Memory B cell (primary cell): ENCODE measurements at regions not wholly inside any gene's neighbourhood (a gene's known extent, or its start where the extent isn't known, plus 50 kb on each side); places are given as distances from the start of the nearest gene placed in this dataset.
"Not testable (repeated sequence)": the region's sequence is repeated elsewhere in the genome, so short reads cannot be mapped to it uniquely, and the experiment has no call there.

ENCODE experiments used
- ATAC-seq: fragments of 150-1000 bp; cut with Tn5 transposase; 2 replicates; pipeline ENCODE4 v1.10.0; 2021; ENCODE audit warnings: low read depth, mild to moderate bottlenecking, moderate library complexity
- DNase-seq, 2 donors: peaks; one replicate each; pipeline ENCODE4 v3.0.0; 2022; ENCODE audit warnings: low spot score in 2 of 2
- H3K27ac Mint-ChIP-seq: one replicate; pipeline ENCODE4 v1.8.0; 2022; ENCODE audit warnings: mild to moderate bottlenecking, moderate library complexity, mixed read lengths
- H3K27me3 Mint-ChIP-seq: one replicate; pipeline ENCODE4 v1.8.0; 2022; ENCODE audit warnings: mixed read lengths
- H3K36me3 Mint-ChIP-seq: one replicate; pipeline ENCODE4 v1.8.0; 2022; ENCODE audit warnings: mild to moderate bottlenecking, mixed read lengths
- H3K4me1 Mint-ChIP-seq: one replicate; pipeline ENCODE4 v1.8.0; 2022; ENCODE audit warnings: mixed read lengths
- H3K4me3 Mint-ChIP-seq: one replicate; pipeline ENCODE4 v1.8.0; 2022; ENCODE audit warnings: mild to moderate bottlenecking, moderate library complexity, mixed read lengths
- H3K9me3 Mint-ChIP-seq: one replicate; pipeline ENCODE4 v1.8.0; 2022; ENCODE audit warnings: mixed read lengths

DNA sequence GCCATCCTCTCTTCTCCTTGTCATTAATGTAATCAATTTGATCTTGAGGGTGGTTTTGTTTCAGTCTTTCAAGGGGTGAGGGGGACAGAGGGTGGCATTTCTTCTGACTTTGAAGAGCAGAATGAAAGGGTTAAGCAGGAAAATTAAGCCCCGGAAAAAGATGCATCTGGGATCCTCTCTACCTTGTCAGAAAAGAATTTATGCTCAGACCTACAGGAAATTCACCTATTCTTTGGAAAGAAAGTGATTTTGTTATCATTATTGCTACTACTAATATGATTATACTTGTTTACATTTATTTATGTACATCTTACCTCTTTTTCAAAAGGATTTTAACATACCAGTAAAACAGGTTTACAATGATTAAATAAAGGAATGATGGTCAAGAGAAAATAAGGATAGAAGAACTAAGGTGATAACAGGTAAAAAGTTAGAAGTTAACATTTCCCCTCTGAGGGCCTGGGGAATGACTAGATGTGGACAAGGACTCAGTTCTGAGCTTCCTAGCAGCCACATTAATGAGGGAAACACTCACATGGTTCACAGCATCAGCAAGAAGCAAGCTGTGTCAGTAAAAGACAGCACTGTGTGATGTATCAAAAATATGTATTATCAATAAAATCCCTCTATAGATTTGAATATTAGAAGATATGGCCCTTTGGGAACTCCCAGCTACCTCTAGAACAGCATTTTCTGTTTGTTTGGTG lies 151.4 kb downstream of the MYCN start:
- Mint-ChIP-seq H3K4me1 (no peaks in the 10 kb centered on the region), H3K4me3 (no peak overlapping the region), H3K9me3 (peaks cover 3% of the 10 kb centered on the region), H3K36me3 (no peaks in the 10 kb centered on the region), H3K27ac (no peak overlapping the region), H3K27me3 (no peaks in the 10 kb centered on the region)
- DNase-seq (no peak), ATAC-seq (no peak)

DNA sequence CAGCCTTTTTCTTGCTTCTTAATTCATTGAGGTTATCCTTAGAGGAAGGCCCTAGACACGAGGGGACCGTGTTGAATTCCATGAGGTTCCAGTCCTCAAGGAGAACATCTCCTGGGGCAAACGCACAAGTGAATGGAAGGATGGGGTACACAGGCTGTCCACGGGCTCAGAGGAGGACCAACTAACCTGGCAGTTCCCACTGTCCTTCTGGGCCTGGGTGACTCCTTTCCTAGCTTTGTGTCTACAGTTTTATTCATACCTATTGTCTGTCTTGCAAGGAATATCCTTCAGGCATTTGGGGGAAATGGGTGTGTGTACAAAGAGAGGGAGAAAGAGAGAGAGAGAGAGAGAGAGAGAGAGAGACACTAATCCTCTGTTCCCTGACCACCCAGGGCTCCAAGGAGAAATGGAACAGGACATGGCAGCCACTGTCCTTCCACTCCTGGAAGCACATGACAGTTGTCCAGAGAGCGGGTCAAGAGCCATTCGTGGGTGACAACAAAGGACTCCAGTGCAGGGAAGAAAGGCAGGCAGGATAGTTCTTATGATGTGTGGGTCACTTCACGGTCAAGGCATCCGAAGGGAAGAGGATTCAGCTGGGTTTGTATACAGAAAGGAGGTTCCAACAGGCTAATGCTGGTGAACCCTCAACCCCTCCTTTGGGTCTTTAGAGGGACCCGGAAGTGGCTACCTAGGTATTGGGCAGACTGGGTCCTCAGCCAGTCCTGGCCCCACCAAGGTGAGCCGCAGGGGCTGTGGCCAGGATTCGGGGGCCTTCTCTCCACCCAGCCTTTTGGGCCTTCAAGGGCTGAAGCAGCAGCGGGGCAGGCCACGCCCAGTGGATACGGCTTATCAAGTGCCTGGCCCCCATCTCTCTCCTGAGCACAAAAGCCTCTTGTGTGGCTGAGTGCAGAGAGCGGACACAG lies 150.6 kb downstream of the MYCN start:
- H3K4me3 Mint-ChIP-seq = no peak overlapping the region
- H3K27ac Mint-ChIP-seq = no peak overlapping the region
- H3K27me3 Mint-ChIP-seq = no peaks in the 10 kb centered on the region
- no peak for ATAC-seq
- H3K36me3 Mint-ChIP-seq = no peaks in the 10 kb centered on the region
- H3K4me1 Mint-ChIP-seq = no peaks in the 10 kb centered on the region
- H3K9me3 Mint-ChIP-seq = peaks cover 3% of the 10 kb centered on the region
- DNase-seq = no peak

DNA sequence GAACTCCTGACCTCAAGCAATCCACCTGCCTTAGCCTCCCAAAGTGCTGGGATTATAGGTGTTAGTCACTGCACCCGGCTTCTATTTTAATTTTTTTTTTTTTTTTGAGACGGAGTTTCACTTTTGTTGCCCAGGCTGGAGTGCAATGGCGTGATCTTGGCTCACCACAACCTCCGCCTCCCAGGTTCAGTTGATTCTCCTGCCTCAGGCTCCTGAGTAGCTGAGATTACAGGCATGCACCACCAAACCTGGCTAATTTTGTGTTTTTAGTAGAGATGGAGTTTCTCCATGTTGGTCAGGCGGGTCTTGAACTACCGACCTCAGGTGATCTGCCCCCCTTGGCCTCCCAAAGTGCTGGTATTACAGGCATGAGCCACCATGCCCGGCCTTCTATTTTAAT lies 149.1 kb downstream of the MYCN start:
- DNase-seq, H3K4me1 Mint-ChIP-seq, H3K27ac Mint-ChIP-seq, H3K9me3 Mint-ChIP-seq, H3K27me3 Mint-ChIP-seq, H3K36me3 Mint-ChIP-seq, ATAC-seq, H3K4me3 Mint-ChIP-seq: not testable (repeated sequence)

DNA sequence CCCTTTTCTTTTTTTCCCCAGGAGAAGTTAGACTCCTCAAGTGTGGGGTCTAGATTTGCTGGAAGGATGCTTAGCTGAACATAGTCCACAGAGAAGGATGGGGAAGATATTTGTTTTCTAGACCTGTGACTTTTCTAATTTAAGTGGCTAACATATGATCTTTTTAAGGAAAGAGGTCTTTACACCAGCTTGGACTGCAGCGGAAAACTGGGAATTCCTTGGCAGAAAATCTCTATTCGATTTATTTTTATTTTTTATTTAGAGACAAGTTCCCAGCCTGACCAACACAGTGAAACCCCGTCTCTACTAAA lies 148.4 kb downstream of the MYCN start:
- Mint-ChIP-seq H3K4me3 (no peak overlapping the region), H3K9me3 (peaks cover 3% of the 10 kb centered on the region), H3K27me3 (no peaks in the 10 kb centered on the region), H3K27ac (no peak overlapping the region), H3K4me1 (no peaks in the 10 kb centered on the region), H3K36me3 (no peaks in the 10 kb centered on the region)
- ATAC-seq = no peak
- no peak for DNase-seq

DNA sequence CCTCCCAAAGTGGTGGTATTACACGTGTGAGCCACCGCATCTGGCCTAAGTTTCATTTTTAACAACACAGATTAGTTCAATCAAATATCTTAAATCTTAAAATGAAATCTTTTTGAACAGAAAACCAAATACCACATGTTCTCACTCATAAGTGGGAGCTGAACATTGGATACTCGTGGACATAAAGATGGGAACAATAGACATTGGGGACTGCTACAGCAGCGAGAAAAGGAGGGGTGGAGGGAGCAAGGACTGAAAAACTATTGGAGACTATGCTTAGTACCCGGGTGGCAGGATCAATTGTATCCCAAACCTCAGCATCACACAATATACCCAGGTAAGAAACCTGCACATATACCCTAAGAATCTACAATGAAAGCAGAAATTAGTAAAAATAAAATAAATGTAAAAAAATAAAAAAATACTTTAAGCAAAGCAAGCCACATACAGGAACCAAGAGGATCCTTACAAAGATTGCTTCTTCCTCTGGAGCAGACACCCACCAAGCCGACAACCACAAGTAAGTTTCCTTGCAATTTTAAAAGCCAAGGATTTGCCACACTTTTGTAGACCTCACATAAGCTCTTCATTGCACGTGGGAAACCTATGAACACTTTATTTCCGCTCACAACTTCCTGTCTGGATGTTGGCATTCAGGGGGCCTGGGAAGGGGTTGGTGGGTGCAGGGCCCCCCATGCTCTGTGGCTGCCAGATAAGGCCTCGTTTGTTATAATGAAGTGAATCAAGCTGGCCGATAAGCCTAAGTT lies 147.9 kb downstream of the MYCN start:
- Mint-ChIP-seq H3K27me3 (no peaks in the 10 kb centered on the region), H3K9me3 (peaks cover 3% of the 10 kb centered on the region), H3K27ac (no peak overlapping the region), H3K4me1 (no peaks in the 10 kb centered on the region), H3K4me3 (no peak overlapping the region), H3K36me3 (no peaks in the 10 kb centered on the region)
- DNase-seq (no peak), ATAC-seq (no peak)

DNA sequence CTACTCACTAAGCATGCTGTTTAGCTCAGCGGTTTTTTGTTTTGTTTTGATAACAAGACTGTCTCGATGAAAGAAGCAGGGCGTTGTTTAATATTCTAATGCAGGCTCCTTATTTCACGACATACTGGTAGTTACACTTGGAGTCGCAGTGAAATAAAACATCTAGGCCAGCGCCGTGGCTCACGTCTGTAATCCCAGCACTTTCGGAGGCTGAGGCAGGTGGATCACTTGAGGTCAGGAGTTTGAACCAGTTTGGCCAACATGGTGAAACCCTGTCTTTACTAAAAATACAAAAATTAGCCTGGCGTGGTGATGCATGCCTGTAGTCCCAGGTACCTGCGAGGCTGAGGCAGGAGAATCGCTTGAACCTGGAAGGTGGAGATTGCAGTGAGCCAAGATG lies 145.8 kb downstream of the MYCN start:
- not testable (repeated sequence) for DNase-seq, H3K36me3 Mint-ChIP-seq, H3K4me1 Mint-ChIP-seq, H3K4me3 Mint-ChIP-seq, ATAC-seq, H3K27me3 Mint-ChIP-seq, H3K9me3 Mint-ChIP-seq, H3K27ac Mint-ChIP-seq

DNA sequence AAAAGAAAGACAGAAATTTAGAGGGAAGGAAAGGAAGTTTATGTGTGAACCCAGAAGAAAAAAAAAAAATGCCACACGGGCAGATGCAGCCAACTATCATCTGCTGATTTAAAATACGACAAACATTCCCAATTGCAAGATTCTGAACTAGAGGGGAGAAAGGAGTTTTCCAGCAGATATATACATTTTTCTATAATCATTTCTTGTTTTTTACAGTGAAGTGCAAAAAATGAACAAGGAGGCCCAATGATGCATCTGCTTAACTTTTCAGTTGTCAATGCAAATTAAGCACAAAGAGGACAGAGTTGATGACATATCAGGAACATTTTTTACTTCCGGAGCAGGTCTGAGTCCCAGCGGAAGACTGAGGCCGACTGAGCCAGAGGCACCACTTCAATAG lies 144.7 kb downstream of the MYCN start:
- H3K9me3 Mint-ChIP-seq = no peaks in the 10 kb centered on the region
- no peaks in the 10 kb centered on the region for H3K36me3 Mint-ChIP-seq
- ATAC-seq (no peak), DNase-seq (no peak)
- H3K4me1 Mint-ChIP-seq = no peaks in the 10 kb centered on the region
- H3K27me3 Mint-ChIP-seq = peaks cover 4% of the 10 kb centered on the region
- no peak overlapping the region for H3K27ac Mint-ChIP-seq
- H3K4me3 Mint-ChIP-seq = no peak overlapping the region

DNA sequence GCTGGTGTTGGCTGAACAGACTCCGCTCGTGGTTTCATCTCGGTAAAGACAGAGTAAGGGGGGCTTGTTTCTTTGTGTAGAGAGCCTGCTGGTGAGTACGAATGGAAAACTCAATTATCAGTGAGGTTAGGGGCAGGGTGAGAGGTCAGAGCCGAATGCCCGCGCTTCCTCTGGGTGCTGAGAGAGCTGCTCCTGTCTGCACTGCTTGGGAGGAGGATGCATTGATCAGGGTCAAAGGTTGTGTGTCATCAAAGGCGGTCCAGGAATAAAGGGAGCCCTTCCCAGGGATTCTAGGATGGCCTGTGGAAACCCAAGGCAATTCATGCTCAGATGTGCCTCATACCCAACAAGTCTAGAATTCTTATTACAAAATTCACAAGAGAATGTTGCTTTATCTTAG lies 143.9 kb downstream of the MYCN start:
- DNase-seq = no peak
- no peak for ATAC-seq
- Mint-ChIP-seq H3K36me3 (no peaks in the 10 kb centered on the region), H3K27me3 (peaks cover 4% of the 10 kb centered on the region), H3K4me3 (no peak overlapping the region), H3K4me1 (no peaks in the 10 kb centered on the region), H3K27ac (no peak overlapping the region), H3K9me3 (no peaks in the 10 kb centered on the region)

DNA sequence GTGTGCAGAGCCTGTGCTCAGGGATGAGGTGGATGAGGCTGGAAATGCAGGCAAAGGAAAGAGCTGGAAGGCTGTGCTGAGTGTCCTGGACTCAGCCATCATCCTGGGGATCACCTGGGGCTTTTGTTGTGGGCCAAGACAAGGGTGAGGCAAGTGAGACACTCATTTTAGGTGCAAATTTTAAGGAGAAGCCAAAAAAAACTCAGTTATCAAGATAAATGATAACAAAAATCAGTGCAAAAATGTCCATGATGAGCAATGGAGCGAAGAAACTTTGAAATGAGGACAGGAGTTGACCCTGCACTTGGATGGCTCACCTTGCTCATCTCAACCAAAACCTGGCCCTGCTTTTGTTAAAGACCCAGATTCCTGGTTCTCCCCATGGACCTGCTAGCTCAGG lies 141.9 kb downstream of the MYCN start:
- Mint-ChIP-seq H3K27ac (no peak overlapping the region), H3K9me3 (no peaks in the 10 kb centered on the region), H3K4me3 (no peak overlapping the region), H3K4me1 (no peaks in the 10 kb centered on the region), H3K36me3 (no peaks in the 10 kb centered on the region), H3K27me3 (peaks cover 4% of the 10 kb centered on the region)
- no peak for ATAC-seq
- DNase-seq = no peak

DNA sequence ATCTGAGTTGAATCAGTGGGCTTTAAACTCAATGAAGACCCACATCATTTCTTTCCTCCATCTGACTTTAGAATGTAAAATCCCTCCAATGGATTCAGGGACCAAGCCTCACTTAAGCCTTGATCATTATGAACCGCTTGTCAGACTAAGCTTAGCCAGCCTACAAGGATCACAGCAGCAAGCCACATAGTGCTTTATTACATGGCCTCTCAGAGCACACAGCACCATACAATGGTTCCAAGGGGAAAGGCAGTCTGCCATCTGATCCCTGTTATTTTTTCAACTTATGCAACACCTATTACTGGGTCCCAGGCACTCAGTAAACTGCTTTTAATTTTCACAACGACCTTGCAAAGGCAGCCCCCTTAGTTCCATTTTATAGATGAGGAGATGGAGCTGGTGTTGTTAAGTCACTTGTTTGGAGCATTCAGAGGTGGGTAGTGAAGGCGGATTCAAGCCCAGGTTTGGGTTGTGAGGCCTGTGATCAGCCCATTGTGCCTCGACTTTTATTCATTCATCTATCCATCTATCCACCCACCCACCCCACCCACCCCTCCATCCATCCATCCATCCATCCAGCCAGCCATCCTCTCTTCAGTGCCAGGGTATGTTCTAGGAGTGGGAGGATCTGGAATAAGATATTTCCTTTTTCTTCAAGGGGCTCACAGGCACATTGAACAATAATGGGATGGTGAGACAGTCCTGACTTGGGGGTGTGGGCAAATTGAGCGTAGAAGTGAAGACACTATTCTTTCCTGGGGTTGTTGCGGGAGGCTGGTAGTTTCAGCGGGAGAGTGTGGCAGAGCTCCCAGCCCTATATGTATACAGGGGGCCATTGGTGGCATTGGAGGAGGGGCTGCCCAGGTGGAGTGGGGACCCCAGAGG lies 141.2 kb downstream of the MYCN start:
- Mint-ChIP-seq H3K36me3 (no peaks in the 10 kb centered on the region), H3K4me1 (no peaks in the 10 kb centered on the region), H3K9me3 (no peaks in the 10 kb centered on the region), H3K27ac (no peak overlapping the region), H3K27me3 (peaks cover 4% of the 10 kb centered on the region), H3K4me3 (no peak overlapping the region)
- no peak for DNase-seq
- ATAC-seq = no peak

DNA sequence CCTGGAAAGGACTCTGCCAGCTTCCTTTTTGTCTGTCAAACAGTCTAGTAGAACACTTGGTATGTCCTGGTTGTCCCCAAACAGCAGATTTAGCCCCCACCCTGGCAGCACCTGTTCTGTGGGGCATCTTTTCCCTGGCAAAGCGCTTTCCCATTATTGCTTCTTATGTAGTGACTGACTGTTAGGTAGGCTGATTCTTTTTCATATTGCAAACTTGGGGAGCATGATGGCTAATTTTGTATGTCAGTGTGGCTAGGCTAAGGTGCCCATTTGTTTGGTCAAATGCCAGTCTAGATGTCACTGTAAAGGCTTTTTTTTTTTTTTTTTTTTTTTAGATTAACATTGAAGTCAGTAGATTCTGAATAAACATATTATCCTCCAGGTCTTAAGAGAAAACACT lies 140.2 kb downstream of the MYCN start:
- no peak for ATAC-seq
- no peak overlapping the region for H3K4me3 Mint-ChIP-seq
- no peaks in the 10 kb centered on the region for H3K9me3 Mint-ChIP-seq
- no peaks in the 10 kb centered on the region for H3K4me1 Mint-ChIP-seq
- peaks cover 4% of the 10 kb centered on the region for H3K27me3 Mint-ChIP-seq
- DNase-seq = no peak
- H3K36me3 Mint-ChIP-seq = no peaks in the 10 kb centered on the region
- H3K27ac Mint-ChIP-seq = no peak overlapping the region

DNA sequence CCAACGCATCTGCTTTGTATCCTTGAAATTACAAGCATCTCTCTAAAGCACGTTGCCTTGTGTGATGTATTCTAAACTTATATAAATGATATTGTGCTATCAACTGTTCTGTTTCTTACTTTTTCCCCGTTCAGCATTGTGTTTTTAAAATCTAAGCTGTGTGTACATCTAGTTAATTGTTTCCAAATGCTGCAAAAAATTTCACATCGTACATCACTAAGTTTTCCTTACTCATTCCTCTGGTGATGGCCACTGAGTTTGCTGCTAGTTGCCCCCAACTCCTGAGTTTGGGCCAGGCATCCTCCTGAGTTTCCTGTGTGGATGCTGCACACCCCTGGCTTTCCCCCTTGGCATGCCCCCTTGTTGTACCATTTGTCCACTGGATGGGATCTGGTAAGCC lies 139.7 kb downstream of the MYCN start:
- no peak overlapping the region for H3K27ac Mint-ChIP-seq
- DNase-seq (no peak), ATAC-seq (no peak)
- H3K4me3 Mint-ChIP-seq = no peak overlapping the region
- H3K36me3 Mint-ChIP-seq = no peaks in the 10 kb centered on the region
- H3K9me3 Mint-ChIP-seq = no peaks in the 10 kb centered on the region
- no peaks in the 10 kb centered on the region for H3K4me1 Mint-ChIP-seq
- H3K27me3 Mint-ChIP-seq = peaks cover 4% of the 10 kb centered on the region

DNA sequence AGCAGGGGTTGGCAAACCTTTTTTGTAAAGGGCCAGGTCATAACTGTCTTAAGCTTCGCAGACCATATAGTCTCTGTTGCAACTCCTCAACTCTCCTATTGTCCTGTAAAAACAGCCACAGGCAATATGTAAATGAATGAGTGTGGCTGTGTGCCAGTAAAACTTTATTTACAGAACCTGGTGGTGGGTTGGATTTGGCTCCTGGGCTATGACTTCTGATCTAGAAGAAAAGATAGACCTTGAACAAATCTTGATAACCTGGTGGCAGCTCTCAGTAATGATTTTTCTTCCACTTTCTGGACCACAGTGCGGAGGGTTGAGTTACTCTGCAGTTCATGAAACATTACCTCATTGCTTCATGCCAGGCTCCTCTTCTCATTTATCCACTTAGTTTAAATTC lies 139.3 kb downstream of the MYCN start:
- no peak overlapping the region for H3K27ac Mint-ChIP-seq
- H3K36me3 Mint-ChIP-seq = no peaks in the 10 kb centered on the region
- ATAC-seq (no peak), DNase-seq (no peak)
- no peak overlapping the region for H3K4me3 Mint-ChIP-seq
- H3K27me3 Mint-ChIP-seq = peaks cover 4% of the 10 kb centered on the region
- H3K9me3 Mint-ChIP-seq = no peaks in the 10 kb centered on the region
- H3K4me1 Mint-ChIP-seq = no peaks in the 10 kb centered on the region
